ENCODE measurements at regions not wholly inside any gene's neighbourhood (a gene's known extent, or its start where the extent isn't known, plus 50 kb on each side); places are given as distances from the start of the nearest gene placed in this dataset.

DNA sequence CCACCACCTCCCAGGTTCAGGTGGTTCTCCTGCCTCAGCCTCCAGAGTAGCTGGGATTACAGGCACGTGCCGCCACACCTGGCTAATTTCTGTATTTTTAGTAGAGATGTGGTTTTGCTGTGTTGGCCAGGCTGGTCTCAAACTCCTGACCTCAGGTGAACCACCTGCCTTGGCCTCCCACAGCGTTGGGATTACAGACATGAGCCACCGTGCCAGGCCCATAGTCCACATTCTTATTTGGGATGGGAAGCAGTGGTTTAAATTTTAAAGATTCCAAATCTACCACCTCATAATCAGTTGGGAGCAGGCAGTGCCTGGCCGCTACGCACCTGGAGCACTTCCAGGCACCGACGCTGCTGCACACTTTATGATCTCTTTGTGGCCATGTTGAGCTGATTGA is 160.6 kb upstream of the SOX1 start:
- no peaks in the 10 kb centered on the region for H3K79me2 ChIP-seq (ENCODE audit: control insufficient read depth, insufficient read depth, low read length)
- no peak overlapping the region for H3K9ac ChIP-seq (ENCODE audit: control insufficient read depth, insufficient read depth, low read length)
- 60% methylated on average over 8 of the region's 8 CpGs for WGBS (ENCODE audit: insufficient coverage, insufficient replicate concordance, low lambda C conversion rate, missing lambda C conversion rate)
- no peaks in the 10 kb centered on the region for H3K27me3 ChIP-seq (replicated peaks in 1 of 2; ENCODE audit: control insufficient read depth in 2 of 2, insufficient read depth in 2 of 2, low read length in 1 of 2)
- ATAC-seq: no peak
- H3K36me3 ChIP-seq (ENCODE audit: control insufficient read depth in 2 of 2, insufficient read depth in 2 of 2, low read length in 1 of 2): no peaks in the 10 kb centered on the region
- no peaks in the 10 kb centered on the region for H4K20me1 ChIP-seq (ENCODE audit: control insufficient read depth, insufficient read depth)
- in situ Hi-C loops (cut with MboI) (no loop called here), intact Hi-C loops (cut with micrococcal nuclease; ENCODE audit: unreplicated experiment) (no loop called here)
- no peak for TF ChIP-seq TAF1 (IDR thresholded peaks at IDR 0.05; ENCODE audit: borderline replicate concordance, low read depth, low read length)
- no peak for TF ChIP-seq ESRRA (IDR thresholded peaks at IDR 0.05; ENCODE audit: low read length)
- no peak for TF ChIP-seq HDAC6 (IDR thresholded peaks at IDR 0.05; ENCODE audit: unreplicated experiment)
- no peak for TF ChIP-seq SREBF1 (IDR thresholded peaks at IDR 0.05; ENCODE audit: low read length)
- TF ChIP-seq MEF2A (IDR thresholded peaks at IDR 0.05; ENCODE audit: insufficient read depth, low read depth, low read length): no peak
- ChIA-PET POLR2A (no interaction called here), CTCF (no interaction called here), SMC1A (ENCODE audit: uncharacterized antibody, unreplicated experiment) (no interaction called here), RAD21 (ENCODE audit: unreplicated experiment) (no interaction called here)
- H3K9me3 ChIP-seq (replicated peaks; ENCODE audit: control insufficient read depth, insufficient read depth, low read length): no peaks in the 10 kb centered on the region
- H2AFZ ChIP-seq (ENCODE audit: control insufficient read depth, low read depth, low read length): no peak overlapping the region
- no peak overlapping the region for H3K4me3 ChIP-seq
- FAIRE-seq: no peak
- no peak overlapping the region for H3K27ac ChIP-seq (ENCODE audit: control insufficient read depth, insufficient read depth)
- DNase-seq (ENCODE audit: low read depth, low spot score): no peak
- no TSS peak for BruUV-seq (replicated peaks)
- no peak overlapping the region for H3K4me2 ChIP-seq (ENCODE audit: control insufficient read depth, insufficient read depth)
- H3K4me1 ChIP-seq (ENCODE audit: control insufficient read depth, insufficient read depth, low read length): no peaks in the 10 kb centered on the region

DNA sequence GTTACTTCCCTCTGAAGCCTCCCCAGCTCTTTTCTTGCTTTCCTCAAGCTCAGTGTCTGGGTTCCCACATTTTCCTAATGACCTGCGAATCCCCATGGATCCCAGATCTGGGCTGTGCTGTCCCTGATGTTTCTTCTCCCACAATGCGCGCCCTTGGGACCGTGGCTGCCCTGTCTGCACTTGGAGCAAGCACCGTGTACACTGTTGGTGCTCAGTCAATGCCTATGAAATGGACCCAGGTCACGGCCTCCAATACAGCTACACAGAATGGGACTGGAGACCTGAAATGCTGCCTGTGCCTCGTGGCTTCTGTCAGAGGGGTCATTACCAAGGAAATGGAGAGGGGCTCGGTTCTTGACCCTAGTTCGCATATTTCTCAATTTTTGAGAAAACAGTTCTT is 160.1 kb upstream of the SOX1 start:
- no peak for FAIRE-seq

More for the DNA sequence above, 160.1 kb upstream of the SOX1 start:
- no peak for TF ChIP-seq KLF5 (IDR thresholded peaks at IDR 0.05; ENCODE audit: partially characterized antibody)
- intact Hi-C loops (cut with micrococcal nuclease; ENCODE audit: unreplicated experiment): no loop called here
- ATAC-seq: no peak
- no peaks in the 10 kb centered on the region for H3K79me2 ChIP-seq (ENCODE audit: control insufficient read depth, insufficient read depth, low read length)
- no peak overlapping the region for H3K4me2 ChIP-seq (ENCODE audit: control insufficient read depth, insufficient read depth)
- RAD21 ChIA-PET (ENCODE audit: unreplicated experiment): no interaction called here
- no peak overlapping the region for H3K27ac ChIP-seq (ENCODE audit: control insufficient read depth, insufficient read depth)
- POLR2A ChIA-PET: interaction anchor here (0.6 kb wide), 1 partner anchor 1476 kb away, joined by 3 read pairs; no protein-coding TSS in a partner anchor
- H4K20me1 ChIP-seq (ENCODE audit: control insufficient read depth, insufficient read depth): no peaks in the 10 kb centered on the region
- WGBS (ENCODE audit: insufficient coverage, insufficient replicate concordance, low lambda C conversion rate, missing lambda C conversion rate): 56% methylated on average over 9 of the region's 9 CpGs
- no peak for DNase-seq (ENCODE audit: low read depth, low spot score)
- H3K4me1 ChIP-seq (ENCODE audit: control insufficient read depth, insufficient read depth, low read length): no peaks in the 10 kb centered on the region
- H3K27me3 ChIP-seq (replicated peaks in 1 of 2; ENCODE audit: control insufficient read depth in 2 of 2, insufficient read depth in 2 of 2, low read length in 1 of 2): no peaks in the 10 kb centered on the region
- no peak overlapping the region for H2AFZ ChIP-seq (ENCODE audit: control insufficient read depth, low read depth, low read length)
- no peak overlapping the region for H3K4me3 ChIP-seq
- CTCF ChIA-PET: no interaction called here
- H3K9me3 ChIP-seq (replicated peaks; ENCODE audit: control insufficient read depth, insufficient read depth, low read length): no peaks in the 10 kb centered on the region
- SMC1A ChIA-PET (ENCODE audit: uncharacterized antibody, unreplicated experiment): no interaction called here
- in situ Hi-C loops (cut with MboI): no loop called here
- no TSS peak for BruUV-seq (replicated peaks)
- no peak overlapping the region for H3K9ac ChIP-seq (ENCODE audit: control insufficient read depth, insufficient read depth, low read length)
- H3K36me3 ChIP-seq (ENCODE audit: control insufficient read depth in 2 of 2, insufficient read depth in 2 of 2, low read length in 1 of 2): no peaks in the 10 kb centered on the region

Measured in GM12878 (cell line).